ENCODE measurements at regions not wholly inside any gene's neighbourhood (a gene's known extent, or its start where the extent isn't known, plus 50 kb on each side); places are given as distances from the start of the nearest gene placed in this dataset.

DNA sequence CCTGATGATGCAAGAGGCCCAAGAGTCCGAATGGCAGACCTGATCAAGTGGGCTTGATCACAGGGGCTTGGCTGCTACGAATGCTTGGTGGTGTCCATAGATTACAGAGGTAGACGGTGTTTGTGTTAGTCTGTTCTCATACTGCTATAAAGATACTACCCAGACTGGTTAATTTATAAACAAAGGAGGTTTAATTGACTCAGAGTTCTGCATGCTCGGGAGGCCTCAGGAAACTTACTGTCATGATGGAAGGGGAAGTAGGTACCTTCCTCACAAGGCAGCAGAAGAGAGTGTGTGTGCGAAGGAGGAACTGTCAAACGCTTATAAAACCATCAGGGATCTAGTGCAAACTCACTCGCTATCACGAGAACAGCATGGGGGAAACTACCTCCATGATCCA, 268.9 kb upstream of the KLF6 start:
- no peak overlapping the region for H3K27ac ChIP-seq (ENCODE audit: low read length)
- no peak overlapping the region for H3K9ac ChIP-seq (ENCODE audit: low read depth, low read length)
- H3K27me3 ChIP-seq (ENCODE audit: insufficient read depth, low read length, poor library complexity), result no peaks in the 10 kb centered on the region
- no peaks in the 10 kb centered on the region for H4K20me1 ChIP-seq (ENCODE audit: insufficient read depth, low read length)
- no peak overlapping the region for H3K4me2 ChIP-seq (ENCODE audit: insufficient read depth, low read length)
- peaks cover 8% of the 10 kb centered on the region for H3K4me1 ChIP-seq (ENCODE audit: insufficient read depth, low read length)
- no peaks in the 10 kb centered on the region for H3K79me2 ChIP-seq (ENCODE audit: insufficient read depth, low read length)
- no peaks in the 10 kb centered on the region for H3K9me3 ChIP-seq (ENCODE audit: insufficient read depth, low read length, severe bottlenecking)
- no peak for TF ChIP-seq EZH2 (IDR thresholded peaks at IDR 0.05; ENCODE audit: borderline replicate concordance, low read depth, low read length, severe bottlenecking)
- TF ChIP-seq CTCF (IDR thresholded peaks at IDR 0.05; ENCODE audit: borderline replicate concordance, extremely low read depth, low read length, poor library complexity, severe bottlenecking), result no peak
- H3K4me3 ChIP-seq (ENCODE audit: low read depth in 1 of 2, low read length in 2 of 2), result no peak overlapping the region
- no peaks in the 10 kb centered on the region for H3K36me3 ChIP-seq (ENCODE audit: insufficient read depth, low read length)
- ATAC-seq (ENCODE audit: insufficient read depth, low read depth) (no peak), DNase-seq (no peak)
- no peak overlapping the region for H2AFZ ChIP-seq (ENCODE audit: low read depth, low read length)

GRCh38 chr10:4051641-4052151, 266.7 kb upstream of the KLF6 start:
- Histone ChIP-seq H3K4me2 (ENCODE audit: insufficient read depth, low read length) (no peak overlapping the region), H3K4me1 (ENCODE audit: insufficient read depth, low read length) (no peaks in the 10 kb centered on the region), H3K27ac (ENCODE audit: low read length) (no peak overlapping the region), H4K20me1 (ENCODE audit: insufficient read depth, low read length) (no peaks in the 10 kb centered on the region), H3K27me3 (ENCODE audit: insufficient read depth, low read length, poor library complexity) (no peaks in the 10 kb centered on the region), H3K9me3 (ENCODE audit: insufficient read depth, low read length, severe bottlenecking) (no peaks in the 10 kb centered on the region), H3K79me2 (ENCODE audit: insufficient read depth, low read length) (no peaks in the 10 kb centered on the region), H3K9ac (ENCODE audit: low read depth, low read length) (no peak overlapping the region), H2AFZ (ENCODE audit: low read depth, low read length) (no peak overlapping the region), H3K36me3 (ENCODE audit: insufficient read depth, low read length) (no peaks in the 10 kb centered on the region), H3K4me3 (ENCODE audit: low read depth in 1 of 2, low read length in 2 of 2) (no peak overlapping the region)
- DNase-seq (no peak), ATAC-seq (ENCODE audit: insufficient read depth, low read depth) (no peak)
- TF ChIP-seq CTCF (IDR thresholded peaks at IDR 0.05; ENCODE audit: borderline replicate concordance, extremely low read depth, low read length, poor library complexity, severe bottlenecking) (no peak), EZH2 (IDR thresholded peaks at IDR 0.05; ENCODE audit: borderline replicate concordance, low read depth, low read length, severe bottlenecking) (no peak)

DNA sequence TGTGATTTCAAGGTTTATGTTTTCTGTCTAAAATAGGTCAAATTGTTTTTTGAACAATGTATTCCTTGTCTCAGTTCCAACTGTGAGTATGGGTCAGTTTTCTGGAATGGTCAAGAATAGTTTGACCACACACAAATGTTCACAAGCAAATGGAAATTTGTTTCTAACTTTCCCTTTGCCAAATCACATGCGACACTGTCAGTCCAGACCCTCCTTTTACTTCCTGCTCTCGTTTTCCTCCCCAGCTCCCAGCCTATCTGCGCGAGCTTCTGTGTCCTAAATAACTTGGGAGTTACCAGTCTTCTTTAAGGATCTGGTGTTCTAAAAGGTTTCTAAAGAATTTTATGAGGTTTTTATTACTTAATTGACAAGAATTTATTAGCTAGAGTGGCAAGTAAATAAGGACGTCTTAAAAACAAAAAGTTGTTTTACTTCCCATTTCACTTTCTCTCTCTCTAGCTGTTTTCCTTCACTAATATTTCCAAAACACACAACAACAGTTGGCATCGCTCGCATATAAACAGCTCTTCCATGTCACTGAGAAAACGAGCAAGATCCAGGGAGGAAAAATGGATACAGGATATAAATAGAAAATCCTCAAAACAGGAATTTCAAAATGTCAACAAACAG, 266.1 kb upstream of the KLF6 start:
- DNase-seq (no peak), ATAC-seq (ENCODE audit: insufficient read depth, low read depth) (no peak)
- H2AFZ ChIP-seq (ENCODE audit: low read depth, low read length), result no peak overlapping the region
- no peaks in the 10 kb centered on the region for H3K79me2 ChIP-seq (ENCODE audit: insufficient read depth, low read length)
- H4K20me1 ChIP-seq (ENCODE audit: insufficient read depth, low read length), result no peaks in the 10 kb centered on the region
- no peak overlapping the region for H3K27ac ChIP-seq (ENCODE audit: low read length)
- H3K9ac ChIP-seq (ENCODE audit: low read depth, low read length), result no peak overlapping the region
- H3K4me3 ChIP-seq (ENCODE audit: low read depth in 1 of 2, low read length in 2 of 2), result no peak overlapping the region
- no peaks in the 10 kb centered on the region for H3K27me3 ChIP-seq (ENCODE audit: insufficient read depth, low read length, poor library complexity)
- H3K4me1 ChIP-seq (ENCODE audit: insufficient read depth, low read length), result no peaks in the 10 kb centered on the region
- H3K4me2 ChIP-seq (ENCODE audit: insufficient read depth, low read length), result no peak overlapping the region
- TF ChIP-seq CTCF (IDR thresholded peaks at IDR 0.05; ENCODE audit: borderline replicate concordance, extremely low read depth, low read length, poor library complexity, severe bottlenecking), result no peak
- no peak for TF ChIP-seq EZH2 (IDR thresholded peaks at IDR 0.05; ENCODE audit: borderline replicate concordance, low read depth, low read length, severe bottlenecking)
- no peaks in the 10 kb centered on the region for H3K9me3 ChIP-seq (ENCODE audit: insufficient read depth, low read length, severe bottlenecking)
- H3K36me3 ChIP-seq (ENCODE audit: insufficient read depth, low read length), result no peaks in the 10 kb centered on the region

All from DND-41 (cell line).